ENCODE measurements at regions not wholly inside any gene's neighbourhood (a gene's known extent, or its start where the extent isn't known, plus 50 kb on each side); places are given as distances from the start of the nearest gene placed in this dataset.
"Not testable (repeated sequence)": the region's sequence is repeated elsewhere in the genome, so short reads cannot be mapped to it uniquely, and the experiment has no call there.

GRCh38 chr21:34271189-34271851, 92.5 kb upstream of the KCNE2 start:
- DNase-seq (ENCODE audit: low read depth in 2 of 2): no peak

GRCh38 chr21:34272321-34272720, 91.5 kb upstream of the KCNE2 start:
- DNase-seq (ENCODE audit: low read depth in 2 of 2): no peak

- peak; percentile 69 to 72 for DNase-seq (ENCODE audit: low read depth in 2 of 2)
These were observed 89.8 kb upstream of the KCNE2 start for GRCh38 chr21:34274001-34274400.

- DNase-seq (ENCODE audit: low read depth in 2 of 2): peak in 1 of 2 donors; percentile 5
These were observed 86.9 kb upstream of the KCNE2 start for GRCh38 chr21:34276711-34277425.

- no peak for DNase-seq (ENCODE audit: low read depth in 2 of 2)
These were observed 85.4 kb upstream of the KCNE2 start for GRCh38 chr21:34278451-34278850.

GRCh38 chr21:34279285-34279684, 84.5 kb upstream of the KCNE2 start:
- DNase-seq (ENCODE audit: low read depth in 2 of 2): no peak

- DNase-seq (ENCODE audit: low read depth in 2 of 2): no peak
These were observed 83.9 kb upstream of the KCNE2 start for GRCh38 chr21:34279883-34280282.

- no peak for DNase-seq (ENCODE audit: low read depth in 2 of 2)
These were observed 83.4 kb upstream of the KCNE2 start for GRCh38 chr21:34280389-34280795.

GRCh38 chr21:34280959-34281358, 82.8 kb upstream of the KCNE2 start:
- DNase-seq (ENCODE audit: low read depth in 2 of 2): no peak

- peak; percentile 25 to 69 for DNase-seq (ENCODE audit: low read depth in 2 of 2)
These were observed 81.6 kb upstream of the KCNE2 start for GRCh38 chr21:34282223-34282622.

GRCh38 chr21:34284666-34285065, 79.1 kb upstream of the KCNE2 start:
- no peak for DNase-seq (ENCODE audit: low read depth in 2 of 2)

GRCh38 chr21:34288042-34288441, 75.8 kb upstream of the KCNE2 start:
- not testable (repeated sequence) for DNase-seq (ENCODE audit: low read depth in 2 of 2)

- no peak for DNase-seq (ENCODE audit: low read depth in 2 of 2)
These were observed 74.0 kb upstream of the KCNE2 start for GRCh38 chr21:34289856-34290255.

- DNase-seq (ENCODE audit: low read depth in 2 of 2): no peak
These were observed 66.9 kb upstream of the KCNE2 start for GRCh38 chr21:34296878-34297277.

- DNase-seq (ENCODE audit: low read depth in 2 of 2): no peak
These were observed 65.2 kb upstream of the KCNE2 start for GRCh38 chr21:34298534-34299167.

- no peak for DNase-seq (ENCODE audit: low read depth in 2 of 2)
These were observed 64.7 kb upstream of the KCNE2 start for GRCh38 chr21:34299168-34299539.

- DNase-seq (ENCODE audit: low read depth in 2 of 2): no peak
These were observed 61.3 kb upstream of the KCNE2 start for GRCh38 chr21:34302521-34302920.

- no peak for DNase-seq (ENCODE audit: low read depth in 2 of 2)
These were observed 57.9 kb upstream of the KCNE2 start for GRCh38 chr21:34305605-34306604.

- no peak for DNase-seq (ENCODE audit: low read depth in 2 of 2)
These were observed 55.7 kb upstream of the KCNE2 start for GRCh38 chr21:34307991-34308532.

GRCh38 chr21:34311561-34312330, 52.1 kb upstream of the KCNE2 start:
- DNase-seq (ENCODE audit: low read depth in 2 of 2): no peak
